RWPE2 (cell line): ENCODE measurements at regions not wholly inside any gene's neighbourhood (a gene's known extent, or its start where the extent isn't known, plus 50 kb on each side); places are given as distances from the start of the nearest gene placed in this dataset.
"Not testable (repeated sequence)": the region's sequence is repeated elsewhere in the genome, so short reads cannot be mapped to it uniquely, and the experiment has no call there.

Experiments
- ATAC-seq: fragments of 200-7000 bp; cut with Tn5 transposase; 3 replicates; pipeline ENCODE4 v1.9.1; 2021; ENCODE audit warnings: low read depth
- DNase-seq: peaks from one replicate; pipeline ENCODE4 v3.0.0-alpha.2; 2020; ENCODE audit warnings: low spot score
- H3K27ac ChIP-seq: fragments of 450-650 bp; 2 replicates; pipeline ENCODE4 v1.5.1; 2017; ENCODE audit warnings: mild to moderate bottlenecking; ENCODE audit not compliant: poor library complexity, severe bottlenecking
- H3K27me3 ChIP-seq: fragments of 250-450 bp; sonication (Bioruptor Pico); 2 replicates; pipeline ENCODE4 v1.5.1; 2021; ENCODE audit warnings: mild to moderate bottlenecking, moderate library complexity; ENCODE audit not compliant: insufficient read depth, poor library complexity, severe bottlenecking
- H3K36me3 ChIP-seq: fragments of 250-450 bp; sonication (Bioruptor Pico); 2 replicates; pipeline ENCODE4 v1.5.1; 2020; ENCODE audit warnings: low read depth, mild to moderate bottlenecking, moderate library complexity
- H3K4me1 ChIP-seq: fragments of 250-450 bp; sonication (Bioruptor Pico); 2 replicates; pipeline ENCODE4 v1.5.1; 2021; ENCODE audit warnings: mild to moderate bottlenecking, moderate library complexity; ENCODE audit not compliant: insufficient read depth, poor library complexity, severe bottlenecking
- H3K4me3 ChIP-seq: fragments of 250-450 bp; sonication (Bioruptor Pico); 2 replicates; pipeline ENCODE4 v1.5.1; 2021; ENCODE audit warnings: mild to moderate bottlenecking, moderate library complexity; ENCODE audit not compliant: severe bottlenecking
- H3K9me3 ChIP-seq: fragments of 250-450 bp; sonication (Bioruptor Pico); 2 replicates; pipeline ENCODE4 v1.5.1; 2021; ENCODE audit warnings: mild to moderate bottlenecking, moderate library complexity; ENCODE audit not compliant: severe bottlenecking
- TF ChIP-seq, protein P1 (sequence below): fragments of 450-650 bp; IDR thresholded peaks from one replicate; pipeline ENCODE4 v1.5.1; 2017; ENCODE audit warnings: mild to moderate bottlenecking, moderate library complexity; ENCODE audit not compliant: poor library complexity, severe bottlenecking

DNA sequence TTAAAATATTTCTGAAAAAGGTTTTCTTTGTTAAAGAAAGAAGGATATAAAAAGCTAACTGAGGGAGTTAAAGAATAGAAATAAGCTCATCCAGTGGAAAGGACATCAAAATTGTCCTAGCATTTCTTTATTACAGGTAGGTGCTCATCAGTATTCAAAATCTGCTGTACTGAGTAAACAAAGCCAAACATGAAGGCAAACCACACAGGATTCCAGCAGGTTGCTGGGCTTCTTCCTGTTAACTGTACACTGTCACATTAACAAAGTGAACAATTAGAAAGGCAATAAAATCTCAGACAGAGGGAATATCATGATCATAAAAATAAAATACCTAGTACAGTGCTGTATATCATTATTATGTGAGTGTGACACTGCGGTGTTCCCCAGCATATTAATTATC, 1541.0 kb downstream of the SLITRK5 start:
- TF ChIP-seq, protein P1, sequence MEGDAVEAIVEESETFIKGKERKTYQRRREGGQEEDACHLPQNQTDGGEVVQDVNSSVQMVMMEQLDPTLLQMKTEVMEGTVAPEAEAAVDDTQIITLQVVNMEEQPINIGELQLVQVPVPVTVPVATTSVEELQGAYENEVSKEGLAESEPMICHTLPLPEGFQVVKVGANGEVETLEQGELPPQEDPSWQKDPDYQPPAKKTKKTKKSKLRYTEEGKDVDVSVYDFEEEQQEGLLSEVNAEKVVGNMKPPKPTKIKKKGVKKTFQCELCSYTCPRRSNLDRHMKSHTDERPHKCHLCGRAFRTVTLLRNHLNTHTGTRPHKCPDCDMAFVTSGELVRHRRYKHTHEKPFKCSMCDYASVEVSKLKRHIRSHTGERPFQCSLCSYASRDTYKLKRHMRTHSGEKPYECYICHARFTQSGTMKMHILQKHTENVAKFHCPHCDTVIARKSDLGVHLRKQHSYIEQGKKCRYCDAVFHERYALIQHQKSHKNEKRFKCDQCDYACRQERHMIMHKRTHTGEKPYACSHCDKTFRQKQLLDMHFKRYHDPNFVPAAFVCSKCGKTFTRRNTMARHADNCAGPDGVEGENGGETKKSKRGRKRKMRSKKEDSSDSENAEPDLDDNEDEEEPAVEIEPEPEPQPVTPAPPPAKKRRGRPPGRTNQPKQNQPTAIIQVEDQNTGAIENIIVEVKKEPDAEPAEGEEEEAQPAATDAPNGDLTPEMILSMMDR, result no peak
- no peak overlapping the region for H3K27ac ChIP-seq
- H3K4me3 ChIP-seq, result no peak overlapping the region
- no peaks in the 10 kb centered on the region for H3K4me1 ChIP-seq
- no peaks in the 10 kb centered on the region for H3K27me3 ChIP-seq
- H3K9me3 ChIP-seq, result no peaks in the 10 kb centered on the region
- DNase-seq, result no peak
- ATAC-seq, result no peak
- H3K36me3 ChIP-seq, result no peaks in the 10 kb centered on the region

- no peaks in the 10 kb centered on the region for H3K4me1 ChIP-seq
- no peak overlapping the region for H3K4me3 ChIP-seq
- TF ChIP-seq, protein P1, result no peak
- H3K9me3 ChIP-seq, result no peaks in the 10 kb centered on the region
- no peaks in the 10 kb centered on the region for H3K27me3 ChIP-seq
- no peak overlapping the region for H3K27ac ChIP-seq
- ATAC-seq (no peak), DNase-seq (no peak)
- no peaks in the 10 kb centered on the region for H3K36me3 ChIP-seq
Measured at GRCh38 chr13:89214185-89214584, 1543.0 kb downstream of the SLITRK5 start.

DNA sequence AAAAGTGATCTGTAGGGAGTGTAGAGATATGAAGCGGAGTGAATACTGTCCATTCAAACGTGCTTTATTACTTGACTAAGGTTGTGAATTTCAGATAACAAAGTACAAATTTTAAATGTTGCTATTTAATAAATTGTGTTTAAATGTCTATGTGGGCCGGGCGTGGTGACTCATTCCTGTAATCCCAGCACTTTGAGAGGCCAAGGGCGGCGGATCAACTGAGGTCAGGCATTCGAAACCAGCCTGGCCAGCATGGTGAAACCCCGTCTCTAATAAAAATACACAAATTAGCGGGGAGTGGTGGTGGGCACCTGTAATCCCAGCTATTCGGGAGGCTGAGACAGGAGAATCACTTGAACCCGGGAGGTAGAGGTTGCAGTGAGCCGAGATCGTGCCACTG, 1544.1 kb downstream of the SLITRK5 start:
- H3K4me1 ChIP-seq, H3K27ac ChIP-seq, H3K36me3 ChIP-seq, H3K9me3 ChIP-seq, ATAC-seq, DNase-seq, H3K27me3 ChIP-seq, H3K4me3 ChIP-seq: not testable (repeated sequence)

GRCh38 chr13:89217813-89218212, 1546.6 kb downstream of the SLITRK5 start:
- Histone ChIP-seq H3K4me3 (no peak overlapping the region), H3K27ac (no peak overlapping the region), H3K4me1 (no peaks in the 10 kb centered on the region), H3K36me3 (no peaks in the 10 kb centered on the region), H3K27me3 (no peaks in the 10 kb centered on the region), H3K9me3 (no peaks in the 10 kb centered on the region)
- DNase-seq, result no peak
- TF ChIP-seq, protein P1, result no peak
- no peak for ATAC-seq

DNA sequence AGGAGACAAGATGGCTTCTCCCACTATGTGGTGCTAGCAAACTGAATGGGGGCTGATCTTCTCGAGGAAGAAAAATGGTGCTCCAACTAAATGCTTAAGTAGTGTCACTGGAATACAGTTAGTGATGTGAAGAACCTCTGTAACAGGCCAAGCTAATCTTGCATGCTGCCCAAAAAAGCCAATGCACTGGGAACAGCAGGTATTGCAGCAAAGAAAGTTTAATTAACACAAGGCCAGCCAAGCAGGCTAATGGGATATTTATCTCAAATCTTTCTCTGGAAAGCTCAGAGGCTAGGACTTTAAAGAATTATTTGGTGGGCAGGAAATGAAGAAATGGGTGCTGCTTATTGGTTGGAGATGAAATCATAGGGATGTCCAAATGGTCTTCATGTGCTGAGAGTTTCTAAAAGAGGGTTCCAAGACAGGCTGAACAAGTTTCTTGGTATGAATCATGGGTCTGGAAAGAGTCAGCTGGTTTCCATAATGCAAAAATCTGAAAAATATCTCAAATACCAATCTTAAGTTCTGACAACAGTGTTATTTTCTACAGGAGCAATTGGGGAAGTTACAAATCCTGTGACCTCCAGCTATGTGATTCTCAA, 1550.5 kb downstream of the SLITRK5 start:
- Histone ChIP-seq H3K9me3 (no peaks in the 10 kb centered on the region), H3K36me3 (no peaks in the 10 kb centered on the region), H3K27me3 (no peaks in the 10 kb centered on the region), H3K4me1 (peaks cover 2% of the 10 kb centered on the region), H3K4me3 (no peak overlapping the region), H3K27ac (no peak overlapping the region)
- TF ChIP-seq, protein P1, result no peak
- ATAC-seq (no peak), DNase-seq (no peak)
